ENCODE measurements at regions not wholly inside any gene's neighbourhood (a gene's known extent, or its start where the extent isn't known, plus 50 kb on each side); places are given as distances from the start of the nearest gene placed in this dataset.

DNA sequence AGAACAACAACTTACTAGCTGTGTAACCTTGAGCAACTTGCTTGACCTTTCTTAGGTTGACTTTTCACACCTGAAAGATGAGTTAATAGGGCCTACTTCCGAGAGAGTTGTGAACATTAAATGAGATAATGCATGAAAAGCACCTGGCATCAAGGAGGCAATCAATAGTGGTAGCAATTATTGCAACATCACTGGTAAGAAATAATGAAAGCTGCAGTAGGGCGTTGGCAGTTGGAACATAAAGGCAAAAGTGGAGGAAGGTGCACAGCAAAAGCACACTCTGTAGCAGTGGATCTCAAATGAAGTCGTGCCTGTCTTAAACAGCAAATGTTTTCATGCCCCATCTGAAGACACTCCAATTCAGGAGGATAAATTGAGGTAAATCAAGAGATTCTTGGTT, 178.9 kb upstream of the VRK2 start:
- H3K56ac ChIP-seq (ENCODE audit: insufficient read length, low read depth, low read length), result no peak overlapping the region
- no peak overlapping the region for H3K18ac ChIP-seq (ENCODE audit: insufficient read length, low read depth, low read length)
- no peak overlapping the region for H4K91ac ChIP-seq (ENCODE audit: insufficient read length, low read depth, low read length)
- no peak overlapping the region for H3K27ac ChIP-seq (ENCODE audit: insufficient read length, low read depth, low read length)
- H3K23ac ChIP-seq (ENCODE audit: insufficient read length, low read depth, low read length), result no peak overlapping the region
- no peaks in the 10 kb centered on the region for H3K79me2 ChIP-seq (ENCODE audit: insufficient read depth, low read length)
- no peaks in the 10 kb centered on the region for H3K36me3 Mint-ChIP-seq (ENCODE audit: insufficient read depth in 1 of 3, low read depth in 3 of 3)
- H3K27me3 ChIP-seq (ENCODE audit: insufficient read depth, low read length), result no peaks in the 10 kb centered on the region
- H4K20me1 ChIP-seq (ENCODE audit: control insufficient read depth, insufficient read depth, insufficient read length), result no peaks in the 10 kb centered on the region
- H4K5ac ChIP-seq (ENCODE audit: insufficient read length, low read depth, low read length), result no peak overlapping the region
- H2BK5ac ChIP-seq (ENCODE audit: insufficient read length, low read length), result no peak overlapping the region
- no peak overlapping the region for H3K4ac ChIP-seq (ENCODE audit: low read depth, low read length)
- TF ChIP-seq, protein P1, sequence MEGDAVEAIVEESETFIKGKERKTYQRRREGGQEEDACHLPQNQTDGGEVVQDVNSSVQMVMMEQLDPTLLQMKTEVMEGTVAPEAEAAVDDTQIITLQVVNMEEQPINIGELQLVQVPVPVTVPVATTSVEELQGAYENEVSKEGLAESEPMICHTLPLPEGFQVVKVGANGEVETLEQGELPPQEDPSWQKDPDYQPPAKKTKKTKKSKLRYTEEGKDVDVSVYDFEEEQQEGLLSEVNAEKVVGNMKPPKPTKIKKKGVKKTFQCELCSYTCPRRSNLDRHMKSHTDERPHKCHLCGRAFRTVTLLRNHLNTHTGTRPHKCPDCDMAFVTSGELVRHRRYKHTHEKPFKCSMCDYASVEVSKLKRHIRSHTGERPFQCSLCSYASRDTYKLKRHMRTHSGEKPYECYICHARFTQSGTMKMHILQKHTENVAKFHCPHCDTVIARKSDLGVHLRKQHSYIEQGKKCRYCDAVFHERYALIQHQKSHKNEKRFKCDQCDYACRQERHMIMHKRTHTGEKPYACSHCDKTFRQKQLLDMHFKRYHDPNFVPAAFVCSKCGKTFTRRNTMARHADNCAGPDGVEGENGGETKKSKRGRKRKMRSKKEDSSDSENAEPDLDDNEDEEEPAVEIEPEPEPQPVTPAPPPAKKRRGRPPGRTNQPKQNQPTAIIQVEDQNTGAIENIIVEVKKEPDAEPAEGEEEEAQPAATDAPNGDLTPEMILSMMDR (conservative IDR thresholded peaks at IDR 0.05), result no peak
- no CpG with 5 or more reads among the region's 3 CpGs for WGBS (ENCODE audit: extremely low coverage, insufficient read length, low lambda C conversion rate)
- no peaks in the 10 kb centered on the region for H3K9me3 Mint-ChIP-seq
- H3K4me3 Mint-ChIP-seq, result no peak overlapping the region
- H2BK120ac ChIP-seq (ENCODE audit: low read depth, low read length, poor library complexity, severe bottlenecking), result no peak overlapping the region
- H3K23me2 ChIP-seq (ENCODE audit: insufficient read length, low read depth, low read length, poor library complexity, severe bottlenecking), result no peaks in the 10 kb centered on the region
- H3K79me1 ChIP-seq (ENCODE audit: insufficient read depth, low read depth, low read length, poor library complexity, severe bottlenecking), result no peaks in the 10 kb centered on the region
- no peaks in the 10 kb centered on the region for H3K9me3 ChIP-seq (ENCODE audit: control insufficient read depth, low read depth, low read length)
- no peaks in the 10 kb centered on the region for H3K27me3 Mint-ChIP-seq (ENCODE audit: low read depth)
- no peak overlapping the region for H3T11ph ChIP-seq (ENCODE audit: low read length)
- H3K4me1 Mint-ChIP-seq, result peaks cover 0 to 1% of the 10 kb centered on the region in 2 experiments; a peak in 1 of 4 replicates
- no peak for DNase-seq
- H4K8ac ChIP-seq (replicated peaks; ENCODE audit: insufficient read length, low read depth, low read length), result no peak overlapping the region
- no peak overlapping the region for H2BK15ac ChIP-seq (ENCODE audit: low read depth, low read length)
- no peak overlapping the region for H2AFZ ChIP-seq (ENCODE audit: low read length)
- no peak overlapping the region for H2AK5ac ChIP-seq (ENCODE audit: insufficient read length, low read length)
- H3K4me1 ChIP-seq (ENCODE audit: insufficient read depth, low read length), result peaks cover 2% of the 10 kb centered on the region; the same call in 1 of the 2 replicates
- H2BK20ac ChIP-seq (ENCODE audit: low read depth, low read length, poor library complexity, severe bottlenecking), result no peak overlapping the region
- H3K27ac Mint-ChIP-seq, result no peak overlapping the region
- no peak overlapping the region for H2BK12ac ChIP-seq (ENCODE audit: insufficient read length, low read depth, low read length)
- H3K4me2 ChIP-seq (ENCODE audit: insufficient read depth, insufficient read length, low read length), result no peak overlapping the region
- H3K14ac ChIP-seq (ENCODE audit: insufficient read depth, low read length), result no peak overlapping the region
- no peak overlapping the region for H3K9ac ChIP-seq (ENCODE audit: extremely low read depth, insufficient read length, low read length)

Measured in H9 (cell line).